Esophagus muscularis mucosa (tissue), 4 donors: ENCODE measurements at regions not wholly inside any gene's neighbourhood (a gene's known extent, or its start where the extent isn't known, plus 50 kb on each side); places are given as distances from the start of the nearest gene placed in this dataset.

Source experiments
- DNase-seq: peaks from one replicate; pipeline ENCODE4 v3.0.0-alpha.2; 2017; ENCODE audit errors: extremely low spot score
- H3K27ac ChIP-seq, 4 donors: fragments of 200-600 bp; sonication (generic); replicated peaks in 1 of 4; 1 replicate in 3 of 4; 2 replicates in 1 of 4; pipeline ENCODE4 v1.5.1; 2016 to 2019; ENCODE audit warnings: mild to moderate bottlenecking in 1 of 4
- H3K27me3 ChIP-seq, 4 donors: fragments of 200-600 bp; sonication (generic); one replicate each; pipeline versions ENCODE4 v1.5.1 to v1.6.0; 2016 to 2019
- H3K36me3 ChIP-seq, 4 donors: fragments of 200-600 bp; sonication (generic); one replicate each; pipeline ENCODE4 v1.5.1; 2016 to 2019
- H3K4me1 ChIP-seq, 4 donors: fragments of 200-600 bp; sonication (generic); one replicate each; pipeline ENCODE4 v1.5.1; 2016 to 2019
- H3K4me3 ChIP-seq, 4 donors: fragments of 200-600 bp; sonication (generic); 1 replicate in 2 of 4; 2 replicates in 2 of 4; pipeline ENCODE4 v1.5.1; 2016 to 2019; ENCODE audit warnings: mild to moderate bottlenecking in 4 of 4, moderate library complexity in 1 of 4
- H3K9me3 ChIP-seq, 4 donors: fragments of 200-600 bp; sonication (generic); 1 replicate in 3 of 4; 2 replicates in 1 of 4; pipeline ENCODE4 v1.5.1; 2016 to 2019
- CTCF ChIP-seq, 3 experiments: fragments of 200-600 bp in 2 of 3; fragments of 450-650 bp in 1 of 3; sonication (generic) in 2 of 3; IDR thresholded peaks; one replicate each; pipeline ENCODE4 v1.5.1; 2017 to 2019; ENCODE audit warnings: antibody characterized with exemption in 3 of 3, mild to moderate bottlenecking in 2 of 3, moderate library complexity in 1 of 3
- EP300 ChIP-seq: sonication (generic); formaldehyde crosslinking; IDR thresholded peaks from one replicate; pipeline ENCODE4 v1.6.1; 2017; ENCODE audit warnings: antibody characterized with exemption
- POLR2A ChIP-seq: fragments of 450-650 bp; IDR thresholded peaks from one replicate; pipeline ENCODE4 v1.6.1; 2017; ENCODE audit warnings: antibody characterized with exemption, moderate library complexity, mild to moderate bottlenecking, low read depth
- POLR2AphosphoS5 ChIP-seq, 2 donors: sonication (generic); formaldehyde crosslinking; IDR thresholded peaks; one replicate each; pipeline ENCODE4 v1.6.1; 2017; ENCODE audit warnings: antibody characterized with exemption in 2 of 2
- WGBS: methylation state at CpG from one replicate; pipeline ENCODE4 v1.1.5; 2018; 5-methylcytosine and 5-hydroxymethylcytosine counted together
- intact Hi-C: fragments of 100-400 bp; cut with DNase I; formaldehyde crosslinking; loops from one replicate; pipeline ENCODE4 v1.15.1; 2023

GRCh38 chr2:64905338-64906024, 83.7 kb upstream of the SLC1A4 start:
- intact Hi-C loops: no loop called here
- Histone ChIP-seq H3K27me3 (no peaks in the 10 kb centered on the region), H3K4me1 (peaks cover 0 to 11% (median 4%) of the 10 kb centered on the region in 4 donors), H3K27ac (no peak overlapping the region), H3K4me3 (no peak overlapping the region), H3K36me3 (no peaks in the 10 kb centered on the region), H3K9me3 (peaks cover 0 to 6% (median 0%) of the 10 kb centered on the region in 4 donors)
- DNase-seq: no peak
- 75% methylated on average over 8 of the region's 8 CpGs for WGBS
- no peak for TF ChIP-seq POLR2AphosphoS5 (IDR thresholded peaks at IDR 0.05)
- TF ChIP-seq EP300: no peak
- TF ChIP-seq CTCF (IDR thresholded peaks at IDR 0.05): no peak
- no peak for TF ChIP-seq POLR2A

- no peak for DNase-seq
- H3K4me3 ChIP-seq: no peak overlapping the region
- intact Hi-C loops: no loop called here
- H3K27me3 ChIP-seq: no peaks in the 10 kb centered on the region
- WGBS: 91% methylated on average over 6 of the region's 6 CpGs
- H3K4me1 ChIP-seq: peaks cover 0 to 11% (median 4%) of the 10 kb centered on the region in 4 donors
- no peaks in the 10 kb centered on the region for H3K9me3 ChIP-seq
- no peak overlapping the region for H3K27ac ChIP-seq
- H3K36me3 ChIP-seq: no peaks in the 10 kb centered on the region
- TF ChIP-seq CTCF (IDR thresholded peaks at IDR 0.05) (no peak), POLR2A (no peak), EP300 (no peak)
These were observed 82.2 kb upstream of the SLC1A4 start for GRCh38 chr2:64906853-64907536.

GRCh38 chr2:64908406-64908805, 80.8 kb upstream of the SLC1A4 start:
- no peak for DNase-seq
- H3K27me3 ChIP-seq: no peaks in the 10 kb centered on the region
- WGBS: 90% methylated on average over 2 of the region's 2 CpGs

GRCh38 chr2:64910523-64910922, 78.7 kb upstream of the SLC1A4 start:
- Histone ChIP-seq H3K36me3 (no peaks in the 10 kb centered on the region), H3K4me1 (peaks cover 0 to under 1% (median under 1%) of the 10 kb centered on the region in 4 donors), H3K4me3 (no peak overlapping the region), H3K9me3 (no peaks in the 10 kb centered on the region), H3K27me3 (no peaks in the 10 kb centered on the region), H3K27ac (no peak overlapping the region)
- no peak for DNase-seq
- intact Hi-C loops: loop anchor here (10.0 kb wide), 1 partner anchor 254 kb away; no protein-coding TSS in a partner anchor
- TF ChIP-seq POLR2AphosphoS5 (IDR thresholded peaks at IDR 0.05) (no peak), CTCF (IDR thresholded peaks at IDR 0.05) (no peak), EP300 (no peak), POLR2A (no peak)
- 100% methylated on average over 4 of the region's 4 CpGs for WGBS

More at GRCh38 chr2:64908406-64908805, 80.8 kb upstream of the SLC1A4 start:
- no peaks in the 10 kb centered on the region for H3K36me3 ChIP-seq
- H3K4me1 ChIP-seq: peaks cover 0 to 11% (median 4%) of the 10 kb centered on the region in 4 donors
- H3K27ac ChIP-seq: no peak overlapping the region
- TF ChIP-seq EP300: no peak
- no peak for TF ChIP-seq POLR2A
- no peak for TF ChIP-seq CTCF (IDR thresholded peaks at IDR 0.05)
- no peak for TF ChIP-seq POLR2AphosphoS5 (IDR thresholded peaks at IDR 0.05)
- intact Hi-C loops: no loop called here
- no peak overlapping the region for H3K4me3 ChIP-seq
- H3K9me3 ChIP-seq: no peaks in the 10 kb centered on the region
